GM20000 (cell line): ENCODE measurements at regions not wholly inside any gene's neighbourhood (a gene's known extent, or its start where the extent isn't known, plus 50 kb on each side); places are given as distances from the start of the nearest gene placed in this dataset.

Experiments
- DNase-seq: peaks from one replicate; pipeline ENCODE4 v3.0.0; 2012; ENCODE audit warnings: low spot score
- CTCF ChIP-seq: IDR thresholded peaks from 2 replicates; pipeline ENCODE4 v1.5.1; 2012; ENCODE audit warnings: mild to moderate bottlenecking, control low read depth; ENCODE audit errors: extremely low read depth, missing control alignments

DNA sequence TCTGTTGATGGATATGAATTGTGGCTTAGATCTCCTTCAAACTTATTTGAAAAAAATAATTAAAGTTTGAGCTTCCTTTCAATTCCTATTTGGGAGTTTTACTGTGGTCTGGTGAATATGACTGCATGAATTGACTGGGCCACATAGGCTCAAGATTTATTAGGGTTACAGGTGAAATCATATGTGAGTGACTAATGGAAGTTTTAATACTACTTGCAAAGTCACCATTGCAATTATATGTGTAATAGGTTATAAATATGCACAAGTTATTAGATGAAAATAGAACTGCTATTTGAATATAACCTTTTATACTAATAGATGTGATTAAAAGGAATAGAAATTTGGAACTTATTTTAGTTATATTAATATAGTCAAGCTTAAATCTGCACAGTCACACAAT lies 712.1 kb upstream of the MMS22L start:
- DNase-seq, result no peak
- TF ChIP-seq CTCF, result no peak

- TF ChIP-seq CTCF, result no peak
- DNase-seq, result no peak
Observed at GRCh38 chr6:98002678-98003077, 719.7 kb upstream of the MMS22L start.

GRCh38 chr6:98014442-98015201 lies 731.6 kb upstream of the MMS22L start:
- TF ChIP-seq CTCF, result no peak
- no peak for DNase-seq

GRCh38 chr6:98016565-98016964 lies 733.5 kb upstream of the MMS22L start:
- no peak for TF ChIP-seq CTCF
- DNase-seq, result no peak

- DNase-seq, result no peak
- TF ChIP-seq CTCF, result no peak
Observed at GRCh38 chr6:98020222-98020621, 737.2 kb upstream of the MMS22L start.

- no peak for TF ChIP-seq CTCF
- DNase-seq, result no peak
Observed at GRCh38 chr6:98024359-98024758, 741.3 kb upstream of the MMS22L start.

- DNase-seq, result no peak
- no peak for TF ChIP-seq CTCF
Observed at GRCh38 chr6:98027898-98028297, 744.9 kb upstream of the MMS22L start.
